ENCODE measurements at regions not wholly inside any gene's neighbourhood (a gene's known extent, or its start where the extent isn't known, plus 50 kb on each side); places are given as distances from the start of the nearest gene placed in this dataset.

- Histone ChIP-seq H3F3A (ENCODE audit: low read length, unreplicated experiment) (no peaks in the 10 kb centered on the region), H3K79me2 (ENCODE audit: low read length) (no peaks in the 10 kb centered on the region), H3K9me3 (ENCODE audit: low read length) (no peaks in the 10 kb centered on the region), H3K9ac (ENCODE audit: low read length) (no peak overlapping the region), H3K9me2 (replicated peaks; ENCODE audit: low read length) (no peaks in the 10 kb centered on the region), H3K4me2 (ENCODE audit: low read length) (peak overlapping the region; percentile 1; the same call in 1 of the 2 replicates), H4K20me1 (ENCODE audit: low read length) (no peaks in the 10 kb centered on the region), H3K4me1 (ENCODE audit: insufficient read depth, low read length) (peaks cover 27% of the 10 kb centered on the region), H3K27ac (ENCODE audit: low read length) (no peak overlapping the region), H3K27me3 (ENCODE audit: low read length) (no peaks in the 10 kb centered on the region), H2AFZ (ENCODE audit: low read length) (no peak overlapping the region), H3K4me3 (ENCODE audit: low read length) (no peak overlapping the region), H3K36me3 (ENCODE audit: low read depth, low read length) (no peaks in the 10 kb centered on the region)
- intact Hi-C loops (cut with micrococcal nuclease) = loop anchor here (5.0 kb wide), 2 partner anchors 42 to 77 kb away; no protein-coding TSS in a partner anchor
- BruUV-seq (replicated peaks) = no TSS peak
- DNase-seq (peak; percentile 82), ATAC-seq (peak; percentile 50)
- POLR2A ChIA-PET (ENCODE audit: unreplicated experiment) = no interaction called here
- peak; percentile 54; the same call in 1 of the 2 replicates for TF ChIP-seq CTCF (conservative IDR thresholded peaks at IDR 0.05; ENCODE audit: low read depth, low read length)
- no peak for TF ChIP-seq EZH2phosphoT487 (IDR thresholded peaks at IDR 0.05; ENCODE audit: borderline replicate concordance, low read length)
- CTCF ChIA-PET = interaction anchor here (1.0 kb wide), 1 partner anchor 51 kb away, joined by 3 read pairs; no protein-coding TSS in a partner anchor
Measured at GRCh38 chr10:60495338-60496055, 105.8 kb upstream of the ANK3 start.

GRCh38 chr10:60494774-60495173 is 105.1 kb upstream of the ANK3 start:
- BruUV-seq (replicated peaks) = no TSS peak
- Histone ChIP-seq H3K79me2 (ENCODE audit: low read length) (no peaks in the 10 kb centered on the region), H3F3A (ENCODE audit: low read length, unreplicated experiment) (no peaks in the 10 kb centered on the region), H3K27me3 (ENCODE audit: low read length) (no peaks in the 10 kb centered on the region), H3K9ac (ENCODE audit: low read length) (no peak overlapping the region), H3K36me3 (ENCODE audit: low read depth, low read length) (no peaks in the 10 kb centered on the region), H3K4me2 (ENCODE audit: low read length) (no peak overlapping the region), H4K20me1 (ENCODE audit: low read length) (no peaks in the 10 kb centered on the region), H2AFZ (ENCODE audit: low read length) (no peak overlapping the region), H3K4me1 (ENCODE audit: insufficient read depth, low read length) (peaks cover 32% of the 10 kb centered on the region), H3K9me3 (ENCODE audit: low read length) (no peaks in the 10 kb centered on the region), H3K4me3 (ENCODE audit: low read length) (no peak overlapping the region), H3K27ac (ENCODE audit: low read length) (no peak overlapping the region), H3K9me2 (replicated peaks; ENCODE audit: low read length) (no peaks in the 10 kb centered on the region)
- no peak for DNase-seq
- ChIA-PET POLR2A (ENCODE audit: unreplicated experiment) (no interaction called here), CTCF (interaction anchor here (0.7 kb wide), 1 partner anchor 51 kb away, joined by 3 read pairs; no protein-coding TSS in a partner anchor)
- intact Hi-C loops (cut with micrococcal nuclease) = loop anchor here (5.0 kb wide), 2 partner anchors 43 to 78 kb away; no protein-coding TSS in a partner anchor
- no peak for ATAC-seq
- TF ChIP-seq EZH2phosphoT487 (IDR thresholded peaks at IDR 0.05; ENCODE audit: borderline replicate concordance, low read length) = no peak
- no peak for TF ChIP-seq CTCF (conservative IDR thresholded peaks at IDR 0.05; ENCODE audit: low read depth, low read length)

- POLR2A ChIA-PET (ENCODE audit: unreplicated experiment) = no interaction called here
- H3K27ac ChIP-seq (ENCODE audit: low read length) = no peak overlapping the region
Measured at GRCh38 chr10:60491162-60491561, 101.5 kb upstream of the ANK3 start.

More at GRCh38 chr10:60491162-60491561, 101.5 kb upstream of the ANK3 start:
- no peak for TF ChIP-seq EZH2phosphoT487 (IDR thresholded peaks at IDR 0.05; ENCODE audit: borderline replicate concordance, low read length)
- TF ChIP-seq CTCF (conservative IDR thresholded peaks at IDR 0.05; ENCODE audit: low read depth, low read length) = no peak
- no peak for TF ChIP-seq EZH2 (IDR thresholded peaks at IDR 0.05; ENCODE audit: low read length, unreplicated experiment)
- ATAC-seq (peak; percentile 72), DNase-seq (peak; percentile 36)
- H3K9me3 ChIP-seq (ENCODE audit: low read length) = no peaks in the 10 kb centered on the region
- no peak overlapping the region for H2AFZ ChIP-seq (ENCODE audit: low read length)
- no peaks in the 10 kb centered on the region for H3K36me3 ChIP-seq (ENCODE audit: low read depth, low read length)
- BruUV-seq (replicated peaks) = no TSS peak
- CTCF ChIA-PET = no interaction called here
- H3K4me1 ChIP-seq (ENCODE audit: insufficient read depth, low read length) = peaks cover 19% of the 10 kb centered on the region
- H3K27me3 ChIP-seq (ENCODE audit: low read length) = no peaks in the 10 kb centered on the region
- H3F3A ChIP-seq (ENCODE audit: low read length, unreplicated experiment) = no peaks in the 10 kb centered on the region
- no peaks in the 10 kb centered on the region for H4K20me1 ChIP-seq (ENCODE audit: low read length)
- intact Hi-C loops (cut with micrococcal nuclease) = loop anchor here (1.0 kb wide), 1 partner anchor 10 kb away; no protein-coding TSS in a partner anchor
- H3K9ac ChIP-seq (ENCODE audit: low read length) = no peak overlapping the region
- no peaks in the 10 kb centered on the region for H3K79me2 ChIP-seq (ENCODE audit: low read length)
- H3K9me2 ChIP-seq (replicated peaks; ENCODE audit: low read length) = no peaks in the 10 kb centered on the region
- H3K4me2 ChIP-seq (ENCODE audit: low read length) = no peak overlapping the region
- H3K4me3 ChIP-seq (ENCODE audit: low read length) = no peak overlapping the region

All from PC-3 (cell line).